KBM-7 (cell line): ENCODE measurements at regions not wholly inside any gene's neighbourhood (a gene's known extent, or its start where the extent isn't known, plus 50 kb on each side); places are given as distances from the start of the nearest gene placed in this dataset.
"Not testable (repeated sequence)": the region's sequence is repeated elsewhere in the genome, so short reads cannot be mapped to it uniquely, and the experiment has no call there.

ENCODE experiments used
- DNase-seq: peaks from one replicate; pipeline ENCODE4 v3.0.0-alpha.2; 2015
- in situ Hi-C: fragments of 300-500 bp; cut with MboI; formaldehyde crosslinking; loops from 2 replicates; pipeline ENCODE4 v1.14.3; 2020; ENCODE audit warnings: low sequenced_read_pairs, low pct_unique_long_range_greater_than_20kb, mixed read lengths

- in situ Hi-C loops: no loop called here
- no peak for DNase-seq
These were observed 867.4 kb downstream of the DSC3 start for GRCh38 chr18:30175061-30175574.

- in situ Hi-C loops: no loop called here
These were observed 879.0 kb downstream of the DSC3 start for GRCh38 chr18:30163573-30163972.

GRCh38 chr18:30160124-30160523, 882.4 kb downstream of the DSC3 start:
- DNase-seq: no peak
- in situ Hi-C loops: no loop called here

More at GRCh38 chr18:30163573-30163972, 879.0 kb downstream of the DSC3 start:
- DNase-seq: no peak

- no peak for DNase-seq
- in situ Hi-C loops: no loop called here
These were observed 891.8 kb downstream of the DSC3 start for GRCh38 chr18:30150586-30151250.

GRCh38 chr18:30149585-30149984, 893.0 kb downstream of the DSC3 start:
- DNase-seq: no peak
- in situ Hi-C loops: no loop called here

- DNase-seq: no peak
- in situ Hi-C loops: no loop called here
These were observed 899.7 kb downstream of the DSC3 start for GRCh38 chr18:30142870-30143269.

- in situ Hi-C loops: no loop called here
- DNase-seq: no peak
These were observed 900.3 kb downstream of the DSC3 start for GRCh38 chr18:30142248-30142647.

- DNase-seq, in situ Hi-C loops: not testable (repeated sequence)
These were observed 901.0 kb downstream of the DSC3 start for GRCh38 chr18:30141506-30141905.

- in situ Hi-C loops: no loop called here
- DNase-seq: no peak
These were observed 902.8 kb downstream of the DSC3 start for GRCh38 chr18:30139631-30140287.

- no peak for DNase-seq
- in situ Hi-C loops: no loop called here
These were observed 906.6 kb downstream of the DSC3 start for GRCh38 chr18:30135938-30136337.

- in situ Hi-C loops: no loop called here
These were observed 908.5 kb downstream of the DSC3 start for GRCh38 chr18:30134020-30134419.

GRCh38 chr18:30132959-30133358, 909.6 kb downstream of the DSC3 start:
- no peak for DNase-seq
- in situ Hi-C loops: no loop called here

More at GRCh38 chr18:30134020-30134419, 908.5 kb downstream of the DSC3 start:
- no peak for DNase-seq

- DNase-seq: no peak
- in situ Hi-C loops: no loop called here
These were observed 921.1 kb downstream of the DSC3 start for GRCh38 chr18:30121397-30121796.

GRCh38 chr18:30113454-30113853, 929.1 kb downstream of the DSC3 start:
- in situ Hi-C loops: no loop called here
- no peak for DNase-seq

- in situ Hi-C loops: no loop called here
- DNase-seq: no peak
These were observed 936.2 kb downstream of the DSC3 start for GRCh38 chr18:30106356-30106755.

- in situ Hi-C loops: no loop called here
- no peak for DNase-seq
These were observed 938.7 kb downstream of the DSC3 start for GRCh38 chr18:30103881-30104280.

- in situ Hi-C loops: no loop called here
- no peak for DNase-seq
These were observed 945.7 kb downstream of the DSC3 start for GRCh38 chr18:30096796-30097195.

- in situ Hi-C loops: no loop called here
- DNase-seq: no peak
These were observed 948.0 kb downstream of the DSC3 start for GRCh38 chr18:30094556-30094955.

- in situ Hi-C loops: no loop called here
- DNase-seq: no peak
These were observed 949.2 kb downstream of the DSC3 start for GRCh38 chr18:30093376-30093775.

GRCh38 chr18:30088238-30089015, 954.1 kb downstream of the DSC3 start:
- in situ Hi-C loops: no loop called here
- no peak for DNase-seq
